ENCODE measurements at regions not wholly inside any gene's neighbourhood (a gene's known extent, or its start where the extent isn't known, plus 50 kb on each side); places are given as distances from the start of the nearest gene placed in this dataset.

- H3K27me3 Mint-ChIP-seq (ENCODE audit: low read depth, unreplicated experiment), result no peaks in the 10 kb centered on the region
- H2AFZ ChIP-seq (ENCODE audit: low read depth, low read length), result no peak overlapping the region
- TF ChIP-seq EZH2 (IDR thresholded peaks at IDR 0.05; ENCODE audit: insufficient read depth, low read length) (no peak), CTCF (IDR thresholded peaks at IDR 0.05; ENCODE audit: insufficient read depth, low read depth, low read length) (no peak)
These were observed 546.5 kb upstream of the GALNTL6 start for GRCh38 chr4:171266671-171267070.

GRCh38 chr4:171265190-171265818, 547.9 kb upstream of the GALNTL6 start:
- no peaks in the 10 kb centered on the region for H4K20me1 ChIP-seq (ENCODE audit: insufficient read depth, low read length)
- Mint-ChIP-seq H3K9me3 (ENCODE audit: unreplicated experiment) (peaks cover 3% of the 10 kb centered on the region), H3K4me1 (ENCODE audit: low read depth, unreplicated experiment) (no peaks in the 10 kb centered on the region), H3K27ac (ENCODE audit: unreplicated experiment) (no peak overlapping the region), H3K4me3 (ENCODE audit: unreplicated experiment) (no peak overlapping the region), H3K27me3 (ENCODE audit: low read depth, unreplicated experiment) (no peaks in the 10 kb centered on the region), H3K36me3 (ENCODE audit: low read depth, unreplicated experiment) (no peaks in the 10 kb centered on the region)
- H3K27me3 ChIP-seq (ENCODE audit: insufficient read depth, low read length), result no peaks in the 10 kb centered on the region
- no peak for TF ChIP-seq EZH2 (IDR thresholded peaks at IDR 0.05; ENCODE audit: insufficient read depth, low read length)
- no peak for TF ChIP-seq CTCF (IDR thresholded peaks at IDR 0.05; ENCODE audit: insufficient read depth, low read depth, low read length)
- H2AFZ ChIP-seq (ENCODE audit: low read depth, low read length), result no peak overlapping the region
- H3K79me2 ChIP-seq (ENCODE audit: insufficient read depth, low read length), result no peaks in the 10 kb centered on the region
- DNase-seq (ENCODE audit: low read depth) (no peak), FAIRE-seq (no peak)
- H3K9ac ChIP-seq (ENCODE audit: low read length), result no peak overlapping the region
- no peak overlapping the region for H3K4me3 ChIP-seq (ENCODE audit: insufficient read depth, low read depth, low read length)
- no peaks in the 10 kb centered on the region for H3K36me3 ChIP-seq (ENCODE audit: insufficient read depth, low read length)
- H3K27ac ChIP-seq (ENCODE audit: low read depth, low read length), result no peak overlapping the region
- no peaks in the 10 kb centered on the region for H3K4me1 ChIP-seq (ENCODE audit: insufficient read depth, low read length)
- H3K4me2 ChIP-seq (ENCODE audit: low read length), result no peak overlapping the region
- no peaks in the 10 kb centered on the region for H3K9me3 ChIP-seq (ENCODE audit: insufficient read depth, low read depth, low read length)

More at GRCh38 chr4:171266671-171267070, 546.5 kb upstream of the GALNTL6 start:
- DNase-seq (ENCODE audit: low read depth) (no peak), FAIRE-seq (no peak)
- H4K20me1 ChIP-seq (ENCODE audit: insufficient read depth, low read length), result no peaks in the 10 kb centered on the region
- no peaks in the 10 kb centered on the region for H3K36me3 ChIP-seq (ENCODE audit: insufficient read depth, low read length)
- Mint-ChIP-seq H3K9me3 (ENCODE audit: unreplicated experiment) (no peaks in the 10 kb centered on the region), H3K4me1 (ENCODE audit: low read depth, unreplicated experiment) (no peaks in the 10 kb centered on the region), H3K36me3 (ENCODE audit: low read depth, unreplicated experiment) (no peaks in the 10 kb centered on the region), H3K4me3 (ENCODE audit: unreplicated experiment) (no peak overlapping the region), H3K27ac (ENCODE audit: unreplicated experiment) (no peak overlapping the region)
- no peak overlapping the region for H3K4me3 ChIP-seq (ENCODE audit: insufficient read depth, low read depth, low read length)
- no peaks in the 10 kb centered on the region for H3K9me3 ChIP-seq (ENCODE audit: insufficient read depth, low read depth, low read length)
- H3K79me2 ChIP-seq (ENCODE audit: insufficient read depth, low read length), result no peaks in the 10 kb centered on the region
- H3K27me3 ChIP-seq (ENCODE audit: insufficient read depth, low read length), result no peaks in the 10 kb centered on the region
- no peaks in the 10 kb centered on the region for H3K4me1 ChIP-seq (ENCODE audit: insufficient read depth, low read length)
- H3K27ac ChIP-seq (ENCODE audit: low read depth, low read length), result no peak overlapping the region
- H3K4me2 ChIP-seq (ENCODE audit: low read length), result no peak overlapping the region
- H3K9ac ChIP-seq (ENCODE audit: low read length), result no peak overlapping the region

GRCh38 chr4:171256223-171256622, 557.0 kb upstream of the GALNTL6 start:
- H3K4me1 ChIP-seq (ENCODE audit: insufficient read depth, low read length), result no peaks in the 10 kb centered on the region
- no peaks in the 10 kb centered on the region for H3K9me3 ChIP-seq (ENCODE audit: insufficient read depth, low read depth, low read length)
- no peaks in the 10 kb centered on the region for H3K4me1 Mint-ChIP-seq (ENCODE audit: low read depth, unreplicated experiment)
- H3K27ac Mint-ChIP-seq (ENCODE audit: unreplicated experiment), result no peak overlapping the region
- peaks cover 5% of the 10 kb centered on the region for H3K9me3 Mint-ChIP-seq (ENCODE audit: unreplicated experiment)
- no peaks in the 10 kb centered on the region for H3K36me3 Mint-ChIP-seq (ENCODE audit: low read depth, unreplicated experiment)
- no peaks in the 10 kb centered on the region for H3K36me3 ChIP-seq (ENCODE audit: insufficient read depth, low read length)
- H3K4me3 Mint-ChIP-seq (ENCODE audit: unreplicated experiment), result no peak overlapping the region
- H2AFZ ChIP-seq (ENCODE audit: low read depth, low read length), result no peak overlapping the region
- H4K20me1 ChIP-seq (ENCODE audit: insufficient read depth, low read length), result no peaks in the 10 kb centered on the region
- FAIRE-seq, result no peak
- no peaks in the 10 kb centered on the region for H3K27me3 ChIP-seq (ENCODE audit: insufficient read depth, low read length)
- H3K27me3 Mint-ChIP-seq (ENCODE audit: low read depth, unreplicated experiment), result no peaks in the 10 kb centered on the region
- H3K27ac ChIP-seq (ENCODE audit: low read depth, low read length), result no peak overlapping the region
- H3K79me2 ChIP-seq (ENCODE audit: insufficient read depth, low read length), result no peaks in the 10 kb centered on the region
- no peak overlapping the region for H3K4me3 ChIP-seq (ENCODE audit: insufficient read depth, low read depth, low read length)
- no peak overlapping the region for H3K4me2 ChIP-seq (ENCODE audit: low read length)
- no peak overlapping the region for H3K9ac ChIP-seq (ENCODE audit: low read length)
- DNase-seq (ENCODE audit: low read depth), result no peak
- no peak for TF ChIP-seq EZH2 (IDR thresholded peaks at IDR 0.05; ENCODE audit: insufficient read depth, low read length)
- no peak for TF ChIP-seq CTCF (IDR thresholded peaks at IDR 0.05; ENCODE audit: insufficient read depth, low read depth, low read length)

Data from astrocyte (in vitro differentiated cells and primary cell).